ENCODE measurements at regions not wholly inside any gene's neighbourhood (a gene's known extent, or its start where the extent isn't known, plus 50 kb on each side); places are given as distances from the start of the nearest gene placed in this dataset.
"Not testable (repeated sequence)": the region's sequence is repeated elsewhere in the genome, so short reads cannot be mapped to it uniquely, and the experiment has no call there.

DNA sequence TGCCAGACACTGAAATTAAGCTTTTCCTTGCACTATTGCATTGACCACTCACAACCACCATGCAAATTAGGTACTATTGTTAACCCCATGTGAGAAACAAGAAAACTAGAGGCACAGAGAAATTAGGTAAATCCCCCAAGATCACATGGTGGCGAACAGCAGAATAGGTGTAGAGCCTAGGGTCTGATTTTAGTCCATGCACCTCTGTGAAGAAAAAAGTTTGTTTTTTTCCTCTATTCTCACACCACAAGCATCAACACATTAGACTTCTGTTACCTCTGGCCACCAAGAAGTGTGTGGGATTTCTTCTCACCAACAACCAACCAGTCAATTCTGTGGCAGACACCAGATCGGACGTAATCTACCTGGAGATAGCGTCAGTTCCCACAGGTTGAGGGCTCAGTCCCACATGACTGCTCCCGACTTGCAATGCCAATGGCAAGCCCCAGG, 391.9 kb downstream of the COG6 start:
- DNase-seq (ENCODE audit: low read depth), result no peak

DNA sequence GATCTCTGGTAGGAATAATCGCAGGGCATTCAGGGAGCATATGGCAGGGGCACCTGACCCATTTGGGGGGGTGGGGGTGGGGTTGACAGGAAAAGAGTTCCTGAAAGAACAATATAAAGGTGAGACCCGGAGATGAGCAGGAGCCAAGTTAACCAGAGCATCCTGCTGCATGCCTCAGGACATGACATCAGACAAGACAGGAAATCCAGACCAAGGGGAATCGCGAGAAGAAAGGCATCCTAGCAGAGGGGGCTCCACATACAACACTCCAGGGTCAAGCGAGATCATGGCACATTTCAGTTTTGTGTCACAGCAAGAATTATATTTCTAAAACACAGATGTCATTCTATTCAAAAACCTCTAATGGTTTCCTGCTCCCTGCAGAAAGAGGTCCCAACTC, 393.1 kb downstream of the COG6 start:
- no peak for DNase-seq (ENCODE audit: low read depth)

DNA sequence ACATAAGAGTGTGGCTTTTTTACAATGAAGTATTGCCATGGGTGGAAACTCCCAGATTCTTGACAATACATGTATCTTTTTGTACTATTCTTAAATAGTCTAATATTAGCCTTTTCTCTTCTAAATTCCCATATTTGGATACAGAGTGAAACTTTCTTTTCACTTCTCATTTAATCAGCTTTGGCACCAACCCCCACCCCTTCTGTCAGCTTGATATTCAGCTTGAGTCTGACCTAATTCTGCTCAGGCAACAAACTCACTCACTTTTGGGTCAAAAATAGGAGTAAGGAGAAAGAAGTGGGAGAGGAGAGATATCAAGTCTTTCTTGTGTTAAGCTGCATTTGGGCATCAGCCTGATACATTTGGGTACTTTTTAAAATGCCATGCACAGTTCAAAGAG, 397.5 kb downstream of the COG6 start:
- no peak for DNase-seq (ENCODE audit: low read depth)

DNA sequence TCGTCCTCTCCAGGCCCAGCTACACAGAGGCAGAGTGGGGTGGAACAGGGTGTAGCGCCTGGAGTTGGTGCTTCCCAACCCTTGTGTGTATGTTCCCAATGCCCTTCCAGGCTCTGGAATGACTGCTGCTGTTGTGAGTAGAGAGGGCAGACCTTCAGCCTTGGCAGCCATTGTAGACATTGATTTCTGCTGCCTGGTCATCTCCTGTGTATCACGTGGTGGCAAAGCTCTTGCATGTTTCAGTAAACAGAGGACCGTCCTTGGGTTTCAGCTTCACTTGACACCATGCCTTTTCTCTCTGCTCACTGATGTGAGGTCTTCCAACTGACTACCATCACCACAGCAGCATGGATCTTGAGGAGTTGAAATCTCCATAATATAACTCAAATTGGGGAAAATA, 397.9 kb downstream of the COG6 start:
- no peak for DNase-seq (ENCODE audit: low read depth)

DNA sequence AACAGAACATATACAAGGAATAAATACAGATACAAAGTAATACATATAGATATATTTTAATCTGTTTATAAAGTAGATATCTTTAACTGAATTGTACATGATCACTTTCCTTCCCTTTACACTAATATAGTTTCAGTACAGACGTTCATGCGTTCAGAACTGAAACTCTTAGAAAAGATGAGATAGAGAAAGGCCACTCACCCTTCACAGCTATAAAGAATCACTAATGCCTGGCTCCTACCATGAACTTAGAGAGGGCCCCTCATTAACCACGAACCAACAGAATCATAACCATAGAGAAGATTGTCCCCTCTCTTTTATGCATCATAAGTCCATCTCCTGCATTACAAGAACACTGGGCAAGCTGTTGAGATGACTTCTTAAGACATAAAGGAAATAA, 399.0 kb downstream of the COG6 start:
- not testable (repeated sequence) for DNase-seq (ENCODE audit: low read depth)

DNA sequence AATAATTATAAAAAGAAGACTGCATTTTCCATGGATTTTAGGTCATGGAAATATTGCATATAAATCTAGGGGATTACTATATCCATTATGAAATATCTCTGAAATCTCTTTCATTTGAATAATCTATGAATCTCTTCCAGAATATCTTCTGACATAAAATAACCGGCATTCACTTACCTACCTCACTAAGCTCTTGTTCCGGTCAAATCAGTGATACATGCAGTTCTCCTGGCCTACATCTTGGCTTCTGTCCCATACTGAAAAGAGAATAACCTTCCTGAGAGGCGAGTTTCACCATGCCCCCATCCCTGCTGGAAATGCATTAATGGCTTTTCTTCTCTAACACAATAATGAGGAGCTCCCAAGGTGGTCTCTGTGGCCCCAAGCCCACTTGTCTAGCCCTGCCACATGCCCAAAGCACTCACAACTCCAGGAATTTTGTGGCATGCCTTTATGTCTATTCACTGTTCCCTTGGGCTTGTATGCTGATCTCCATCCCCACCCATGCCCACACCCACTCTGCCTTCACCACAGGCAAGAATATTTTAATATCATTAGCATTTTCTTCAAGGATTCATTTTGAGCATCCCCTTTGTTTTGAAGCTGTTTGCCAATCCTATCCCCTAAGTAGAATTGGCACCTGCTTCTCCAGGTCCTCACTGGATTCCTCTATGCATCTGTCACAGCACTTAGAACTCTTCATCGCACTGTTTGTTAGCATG, 401.6 kb downstream of the COG6 start:
- no peak for DNase-seq (ENCODE audit: low read depth)

DNA sequence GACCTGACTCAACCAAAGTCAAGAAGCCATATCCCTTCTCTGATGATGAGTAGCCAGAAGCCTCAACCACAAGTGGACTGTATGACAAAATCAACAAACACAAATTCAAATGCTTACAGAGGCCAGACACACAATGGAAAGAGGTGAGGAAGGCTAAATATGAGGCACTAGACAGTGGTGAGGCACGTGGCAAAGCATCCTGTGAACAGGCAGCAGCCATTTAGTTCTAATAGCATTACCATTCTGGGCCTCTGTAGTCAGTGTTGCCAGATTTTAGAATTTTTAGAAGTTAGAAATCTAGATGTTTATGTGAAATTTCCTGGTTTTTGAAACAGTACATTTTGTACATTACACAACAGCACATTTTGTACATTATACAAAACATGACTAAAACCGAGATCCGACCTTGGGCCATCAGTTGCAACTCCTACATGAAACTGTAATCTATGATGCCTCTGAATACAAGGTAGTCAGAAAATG, 403.3 kb downstream of the COG6 start:
- DNase-seq (ENCODE audit: low read depth), result no peak

DNA sequence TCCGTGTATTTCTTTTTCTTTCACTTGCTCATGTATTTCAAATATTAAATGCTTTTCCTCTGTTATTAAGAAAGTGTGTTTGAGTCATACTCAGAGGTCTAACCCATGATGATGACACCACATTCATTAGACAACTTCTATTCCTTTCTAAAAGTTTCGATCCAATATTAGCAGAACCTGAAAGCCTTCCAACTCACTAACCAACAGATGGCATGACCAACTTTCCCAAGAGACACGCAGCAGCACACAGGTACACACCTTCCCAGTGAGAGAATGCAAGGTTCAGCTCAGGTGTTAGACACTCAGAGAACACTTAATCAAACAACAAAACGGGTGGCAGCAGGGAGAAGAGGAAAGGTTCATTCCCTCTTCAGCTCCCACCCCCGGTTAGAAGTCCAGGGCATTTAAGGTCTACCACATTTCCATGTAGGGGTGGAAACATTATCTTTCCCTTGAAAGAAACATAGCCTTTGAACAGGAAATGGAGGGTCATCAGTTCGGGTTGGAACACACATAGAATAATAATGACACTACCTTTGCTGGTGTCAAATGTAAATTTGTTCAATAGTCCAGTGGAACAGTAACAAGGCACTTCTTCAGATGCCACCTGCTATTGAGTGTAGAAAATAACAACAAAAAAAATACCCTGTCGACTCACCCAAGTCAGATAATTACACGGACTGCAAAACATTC, 404.2 kb downstream of the COG6 start:
- no peak for DNase-seq (ENCODE audit: low read depth)

DNA sequence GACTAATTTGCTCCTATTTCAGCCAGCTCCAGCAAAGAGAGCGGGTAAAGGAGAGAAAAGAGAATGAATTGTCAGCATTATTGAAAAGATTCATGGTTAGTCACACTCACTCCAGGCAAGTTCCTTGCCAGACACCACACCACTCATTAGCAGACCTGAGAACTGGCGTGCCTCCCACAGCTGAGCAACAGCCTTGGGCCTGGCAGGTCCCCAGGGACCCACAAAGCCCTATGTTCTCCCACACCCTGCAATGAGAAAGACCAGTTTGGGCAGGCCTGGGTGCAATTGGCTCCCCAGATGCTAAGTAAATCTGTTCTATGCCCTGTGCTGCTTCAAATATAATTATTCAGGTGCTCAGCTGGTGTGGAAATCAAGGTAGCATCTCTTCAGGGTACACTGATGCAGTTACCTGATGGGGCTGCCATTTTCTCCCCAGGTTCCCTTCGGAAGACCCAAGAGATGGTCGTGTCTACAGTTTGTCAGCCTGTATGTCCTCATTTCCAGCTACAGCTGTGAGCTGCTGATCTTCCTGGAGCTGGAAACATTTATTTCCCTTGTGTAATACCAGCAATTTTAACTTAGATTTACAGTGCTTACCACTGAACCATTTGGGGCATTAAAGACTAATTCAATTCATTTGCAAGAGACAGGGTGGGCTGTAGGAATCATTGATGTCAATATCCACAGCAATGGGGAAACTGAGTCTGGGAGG, 405.0 kb downstream of the COG6 start:
- no peak for DNase-seq (ENCODE audit: low read depth)

DNA sequence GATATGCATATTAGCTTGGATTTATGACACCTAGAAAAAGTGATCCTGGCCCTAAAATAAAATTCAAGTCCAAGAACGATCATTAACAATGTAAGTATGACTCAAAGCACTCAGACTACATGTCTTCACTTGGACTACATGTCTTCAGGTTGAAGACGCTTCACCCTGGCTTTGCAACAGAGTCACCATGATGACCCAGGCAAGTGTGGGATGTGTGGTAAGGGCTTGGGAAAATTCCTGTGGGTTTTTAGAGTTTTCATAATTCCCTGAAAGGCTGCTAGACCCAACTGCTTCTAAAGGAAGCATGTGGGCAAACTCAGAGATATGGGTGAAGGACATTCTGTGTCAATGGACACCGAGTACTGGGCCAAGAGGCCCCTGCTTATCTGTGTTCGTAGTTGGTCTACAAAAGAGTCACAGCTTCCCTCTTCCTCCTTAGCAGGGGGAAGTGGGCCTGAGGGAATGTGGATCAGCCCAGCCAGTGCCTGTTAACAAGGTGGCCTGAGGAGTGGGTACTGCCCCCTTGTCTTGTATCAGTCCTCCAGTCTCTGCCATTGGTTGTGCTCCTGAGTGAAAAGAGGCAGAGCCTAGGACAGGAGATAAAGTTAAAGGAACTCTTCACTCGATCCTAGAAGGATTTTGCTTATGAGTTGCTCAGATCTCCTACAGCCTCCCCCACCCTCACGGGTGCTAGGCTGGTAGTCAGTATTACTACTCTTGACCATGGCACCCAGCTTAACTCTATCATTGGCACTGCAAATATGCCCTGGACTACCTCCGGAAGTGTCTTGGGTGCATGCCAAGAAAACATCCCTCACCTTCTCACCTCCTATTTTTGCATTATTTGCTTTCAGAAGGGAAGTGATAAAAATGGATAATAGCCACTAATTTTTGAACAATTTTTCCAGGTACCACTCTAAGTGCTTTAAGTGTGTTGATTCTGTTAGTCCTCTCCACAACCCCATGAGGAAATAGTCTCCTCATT, 406.3 kb downstream of the COG6 start:
- no peak for DNase-seq (ENCODE audit: low read depth)

DNA sequence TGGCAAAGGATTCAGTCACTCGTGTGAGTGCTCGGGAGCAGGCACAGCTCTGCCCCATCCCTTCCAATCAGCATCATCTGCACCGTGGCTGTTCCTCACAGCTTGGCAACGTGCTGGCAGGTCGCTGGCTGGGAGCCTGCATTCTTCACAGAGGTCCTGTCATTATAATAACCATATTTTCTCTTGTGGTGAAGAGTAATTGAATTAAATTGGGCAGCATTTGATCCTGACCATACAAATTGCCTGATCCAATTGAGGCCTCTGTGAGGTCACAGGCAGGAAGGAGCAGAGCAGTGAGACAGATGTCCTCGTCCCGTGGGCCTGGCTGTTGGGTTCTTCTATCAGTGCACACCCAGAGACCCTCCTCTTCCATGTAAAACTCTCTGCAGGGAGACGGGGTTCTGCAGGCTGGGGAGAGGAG, 407.8 kb downstream of the COG6 start:
- DNase-seq (ENCODE audit: low read depth), result no peak

DNA sequence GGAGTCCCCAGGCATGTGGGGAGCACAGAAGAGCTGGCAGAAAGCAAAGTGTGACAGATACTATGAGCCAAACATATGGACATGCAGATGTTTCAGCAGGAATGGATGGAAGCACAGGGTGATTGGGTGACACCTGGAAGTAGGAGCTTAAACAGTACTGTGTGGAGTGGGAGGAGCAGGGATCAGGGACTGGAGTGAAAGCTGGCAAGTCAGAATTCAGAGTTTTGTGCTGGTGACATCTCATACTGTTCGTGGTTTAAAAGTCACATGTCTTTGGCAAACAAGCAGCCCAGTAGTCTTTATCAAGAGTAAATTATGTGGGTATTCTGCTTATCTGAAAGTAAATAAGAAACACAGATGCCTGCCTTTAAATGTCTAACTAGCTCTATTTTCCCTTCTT, 408.2 kb downstream of the COG6 start:
- DNase-seq (ENCODE audit: low read depth), result no peak

DNA sequence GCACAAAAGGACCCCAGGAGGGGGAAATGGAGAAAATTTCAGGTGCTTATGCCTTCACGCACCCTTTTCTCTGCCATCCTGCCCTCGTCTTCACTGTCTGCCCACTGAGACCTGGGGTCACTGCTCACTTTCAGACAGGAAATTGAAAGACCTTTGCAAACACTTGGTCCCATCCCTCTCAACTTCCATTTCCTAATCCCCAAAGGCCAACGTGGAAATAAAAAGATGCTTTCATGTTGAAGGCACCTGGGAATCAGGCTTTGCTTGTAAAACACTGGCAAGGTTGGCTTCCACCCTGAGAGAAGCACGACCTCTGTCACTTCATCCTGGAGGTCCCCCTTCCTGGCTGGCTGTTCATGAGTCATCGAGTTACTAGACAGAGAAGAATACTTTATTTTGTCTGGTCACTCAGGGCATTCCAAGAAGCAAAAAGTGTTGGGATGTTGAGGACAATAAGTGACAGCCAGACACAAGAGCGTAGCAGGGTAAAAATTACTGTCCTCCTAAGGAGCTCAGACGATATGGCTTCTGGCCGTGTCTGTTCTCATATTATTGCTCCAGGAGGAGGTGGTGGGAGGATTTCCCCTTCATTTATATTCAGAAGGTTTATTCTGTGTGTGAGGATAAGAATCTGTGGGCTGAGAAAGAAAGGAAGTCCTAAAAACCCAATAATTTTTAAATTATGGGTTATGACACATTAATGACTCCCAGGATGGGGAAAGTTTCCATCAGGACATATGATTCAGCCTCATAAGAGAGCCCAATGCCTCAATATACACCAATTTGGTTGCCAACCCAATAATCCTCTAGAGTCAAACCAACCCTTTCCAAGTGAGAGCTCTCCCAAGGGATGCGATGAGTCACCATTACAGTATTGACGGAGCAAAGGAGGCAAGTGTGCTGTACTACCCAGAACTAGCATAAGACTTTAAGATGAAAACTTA, 409.0 kb downstream of the COG6 start:
- no peak for DNase-seq (ENCODE audit: low read depth)

DNA sequence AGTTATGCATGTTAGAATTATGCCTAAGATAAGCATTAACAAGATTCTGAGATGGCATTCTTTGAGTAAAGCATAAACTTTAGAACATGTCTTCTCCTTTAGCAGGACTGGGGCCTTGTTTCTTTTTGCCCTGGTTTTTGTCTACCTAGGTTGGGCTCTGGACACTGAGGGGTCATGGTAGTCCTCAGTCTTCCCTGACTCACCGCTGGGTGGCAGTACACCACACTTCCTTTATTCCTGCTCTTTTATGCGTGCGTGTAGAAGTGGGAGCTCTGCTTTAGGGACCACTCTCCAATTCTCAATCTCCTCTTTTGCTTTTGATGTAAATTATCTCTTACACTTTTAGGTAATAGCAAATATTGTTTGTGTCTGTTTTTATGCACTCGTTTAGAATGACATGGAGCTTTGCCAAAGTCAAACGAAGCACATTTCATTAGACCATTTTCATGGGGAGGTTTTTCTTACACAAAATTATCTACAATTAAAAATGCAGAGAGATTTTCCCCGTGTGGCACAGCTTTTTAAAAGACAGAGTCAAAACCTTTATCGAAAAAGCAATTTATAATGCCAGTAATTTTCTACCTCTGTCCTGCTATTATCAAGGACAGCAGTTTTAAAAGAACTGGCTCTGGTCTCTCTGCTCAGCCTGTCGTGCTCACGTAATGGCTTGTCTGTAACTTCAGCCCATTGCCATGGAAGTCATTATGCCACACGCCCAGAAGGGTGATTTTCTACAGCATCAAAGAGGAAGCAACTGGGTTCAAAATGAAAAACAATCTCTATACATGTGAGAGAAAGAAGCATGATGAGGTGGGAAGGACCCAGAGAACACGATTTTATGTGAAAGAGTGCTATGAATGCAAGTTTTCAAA, 413.9 kb downstream of the COG6 start:
- no peak for DNase-seq (ENCODE audit: low read depth)

DNA sequence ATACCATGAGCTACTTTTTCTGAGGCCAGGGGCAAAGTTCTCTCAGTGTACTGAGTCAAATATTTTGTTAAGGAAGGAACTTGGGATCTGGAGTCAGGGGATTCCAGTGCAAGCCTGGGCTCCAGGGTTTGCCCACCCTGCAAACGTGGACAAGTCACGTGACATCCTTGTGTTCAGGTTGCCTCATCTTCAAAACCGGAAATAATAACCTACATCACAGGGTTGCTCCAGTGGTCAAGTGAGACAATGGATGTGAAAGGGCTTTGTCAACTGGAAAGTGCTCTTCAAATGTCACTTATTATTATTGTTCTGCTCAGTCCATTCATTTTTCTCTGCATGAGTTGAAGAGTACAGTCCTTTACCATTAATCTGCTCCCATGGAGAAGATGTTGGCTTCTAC, 414.9 kb downstream of the COG6 start:
- DNase-seq (ENCODE audit: low read depth), result no peak

DNA sequence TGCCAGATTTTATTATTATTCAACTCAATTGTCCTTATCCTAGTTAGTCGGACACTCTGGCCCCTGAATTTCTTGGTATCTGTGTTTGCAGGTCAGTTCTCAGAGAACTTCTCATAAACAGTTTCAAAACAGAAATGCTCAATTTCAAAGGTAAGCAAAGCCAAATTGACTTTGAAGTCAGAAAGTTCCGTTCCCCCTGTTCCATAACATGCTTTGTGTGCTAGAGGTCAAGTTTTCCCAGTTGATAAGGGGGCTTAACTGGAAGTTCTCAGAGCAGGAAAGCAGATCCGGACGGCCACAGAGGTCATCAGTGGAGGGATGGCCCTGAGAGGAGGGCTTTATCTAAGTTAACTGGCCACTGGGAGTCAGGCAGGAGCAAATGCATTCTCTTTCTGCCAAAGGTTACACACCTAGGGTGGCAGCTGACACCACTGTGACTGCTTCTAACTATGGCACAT, 417.2 kb downstream of the COG6 start:
- no peak for DNase-seq (ENCODE audit: low read depth)

DNA sequence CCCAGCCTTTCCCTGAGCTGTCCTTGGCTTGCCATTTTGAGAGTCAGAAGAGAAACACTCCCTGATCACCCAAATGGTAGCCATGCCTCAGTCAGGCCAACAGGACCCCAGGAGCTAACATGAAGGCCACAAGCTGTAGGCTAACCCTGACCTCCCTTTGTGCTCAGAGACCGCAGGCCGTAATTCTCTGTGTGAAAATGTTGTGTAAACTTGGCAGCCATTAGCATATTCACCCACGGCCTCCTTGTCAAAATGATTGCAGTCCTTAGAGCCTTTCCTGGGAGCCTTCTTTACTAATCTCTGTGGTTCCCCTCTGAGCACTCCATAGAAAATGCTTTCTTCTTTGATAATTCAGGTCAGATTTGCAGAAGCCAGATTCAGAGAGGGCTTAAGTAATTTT, 418.9 kb downstream of the COG6 start:
- no peak for DNase-seq (ENCODE audit: low read depth)

DNA sequence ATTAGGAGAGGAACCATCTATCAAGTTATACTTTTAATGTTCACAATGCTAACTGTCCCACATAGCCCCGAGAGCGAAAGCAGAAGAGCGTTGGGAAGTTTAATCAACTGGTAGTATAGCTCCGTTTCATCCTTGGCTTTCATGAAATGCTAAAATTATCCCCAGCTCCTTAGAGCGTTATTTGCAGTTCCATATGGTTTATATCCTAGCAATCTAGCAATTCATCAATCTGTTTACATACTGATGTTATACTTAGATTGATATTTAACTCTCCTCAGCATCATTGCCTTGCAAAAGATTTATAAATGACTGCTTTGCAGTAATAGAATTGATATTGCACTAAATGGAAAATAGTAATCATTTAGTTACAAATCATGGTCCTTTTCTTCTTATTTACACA, 419.8 kb downstream of the COG6 start:
- no peak for DNase-seq (ENCODE audit: low read depth)

DNA sequence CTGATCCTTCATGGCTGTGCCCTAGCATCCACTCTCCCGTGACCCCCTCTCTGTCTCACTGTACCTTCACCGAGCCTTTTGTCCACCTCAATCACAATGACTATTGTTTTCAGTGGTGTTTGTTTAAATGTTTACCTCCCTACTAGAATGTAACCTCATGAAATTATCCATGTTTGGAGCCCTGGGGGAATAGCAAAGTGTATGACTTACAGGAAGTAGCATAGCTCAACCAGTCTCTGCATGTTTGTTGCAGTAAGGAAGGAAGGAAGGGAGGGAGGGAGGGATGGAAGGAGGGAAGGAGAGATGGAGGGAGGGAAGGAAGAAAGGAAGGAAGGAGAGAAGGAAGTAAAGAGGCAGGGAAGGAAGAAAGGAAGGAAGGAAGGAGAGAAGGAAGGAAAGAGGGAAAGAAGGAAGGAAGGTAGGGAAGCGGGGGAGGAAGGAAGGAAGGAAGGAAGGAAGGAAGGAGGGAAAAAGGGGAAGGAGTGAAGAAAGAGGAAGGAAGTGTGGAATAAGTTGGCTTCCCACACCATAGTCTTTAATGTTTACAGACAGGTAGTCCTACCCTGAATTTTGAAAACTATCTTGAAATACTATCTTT, 421.4 kb downstream of the COG6 start:
- no peak for DNase-seq (ENCODE audit: low read depth)
